Ishikawa (cell line): ENCODE measurements at regions not wholly inside any gene's neighbourhood (a gene's known extent, or its start where the extent isn't known, plus 50 kb on each side); places are given as distances from the start of the nearest gene placed in this dataset.

ENCODE experiments used
- CEBPB ChIP-seq: IDR thresholded peaks from 2 replicates; pipeline ENCODE4 v1.6.1; 2012
- CREB1 ChIP-seq: IDR thresholded peaks from 2 replicates; pipeline ENCODE4 v1.6.1; 2012; ENCODE audit warnings: low read depth
- EGR1 ChIP-seq: IDR thresholded peaks from 2 replicates; pipeline ENCODE4 v1.6.1; 2012
- EP300 ChIP-seq: IDR thresholded peaks from 2 replicates; pipeline ENCODE4 v1.6.1; 2012; ENCODE audit warnings: borderline replicate concordance
- FOXM1 ChIP-seq: IDR thresholded peaks from 2 replicates; pipeline ENCODE4 v1.6.1; 2012; ENCODE audit warnings: low read depth, borderline replicate concordance
- NFIC ChIP-seq: IDR thresholded peaks from 2 replicates; pipeline ENCODE4 v1.6.1; 2012
- RAD21 ChIP-seq: IDR thresholded peaks from 2 replicates; pipeline ENCODE4 v1.6.1; 2012; ENCODE audit warnings: low read depth
- TAF1 ChIP-seq: IDR thresholded peaks from 2 replicates; pipeline ENCODE4 v1.6.1; 2012; ENCODE audit warnings: low read depth, mild to moderate bottlenecking
- TCF12 ChIP-seq: IDR thresholded peaks from 2 replicates; pipeline ENCODE4 v1.6.1; 2012; ENCODE audit warnings: low read depth
- TEAD4 ChIP-seq: IDR thresholded peaks from 2 replicates; pipeline ENCODE4 v1.6.1; 2012
- YY1 ChIP-seq: IDR thresholded peaks from 2 replicates; pipeline ENCODE4 v1.6.1; 2012; ENCODE audit warnings: low read depth
- ZBTB7A ChIP-seq: IDR thresholded peaks from 2 replicates; pipeline ENCODE4 v1.6.1; 2012; ENCODE audit warnings: low read depth
- TF ChIP-seq, protein P1 (sequence below): IDR thresholded peaks from 2 replicates; pipeline ENCODE4 v1.6.1; 2012; ENCODE audit warnings: low read depth, mild to moderate bottlenecking
- TF ChIP-seq, protein P2 (sequence below): IDR thresholded peaks from 2 replicates; pipeline ENCODE4 v1.6.1; 2012
- TF ChIP-seq, protein P3 (sequence below): IDR thresholded peaks from 2 replicates; pipeline ENCODE4 v1.6.1; 2012

DNA sequence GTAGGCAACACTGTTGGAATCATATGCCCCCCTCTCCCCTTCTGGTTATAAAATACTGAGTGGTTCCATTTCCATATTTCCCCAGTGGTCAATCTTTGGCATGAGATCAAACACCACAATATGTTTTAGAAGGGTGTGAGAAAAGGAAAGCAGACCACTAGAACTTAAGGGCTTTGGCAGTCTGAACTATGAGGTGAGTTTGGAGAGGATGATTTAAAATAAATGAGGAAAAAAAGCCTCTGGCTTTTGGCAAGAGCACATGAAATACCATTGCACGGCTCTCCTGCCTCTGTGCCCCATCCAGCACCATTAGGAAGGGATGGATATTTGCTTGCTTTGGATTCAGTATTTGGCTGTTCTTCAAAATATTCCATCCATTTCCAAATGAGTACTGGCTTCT, 339.5 kb upstream of the C1orf87 start:
- TF ChIP-seq RAD21, result no peak
- no peak for TF ChIP-seq TAF1
- TF ChIP-seq NFIC, result no peak
- TF ChIP-seq, protein P1, sequence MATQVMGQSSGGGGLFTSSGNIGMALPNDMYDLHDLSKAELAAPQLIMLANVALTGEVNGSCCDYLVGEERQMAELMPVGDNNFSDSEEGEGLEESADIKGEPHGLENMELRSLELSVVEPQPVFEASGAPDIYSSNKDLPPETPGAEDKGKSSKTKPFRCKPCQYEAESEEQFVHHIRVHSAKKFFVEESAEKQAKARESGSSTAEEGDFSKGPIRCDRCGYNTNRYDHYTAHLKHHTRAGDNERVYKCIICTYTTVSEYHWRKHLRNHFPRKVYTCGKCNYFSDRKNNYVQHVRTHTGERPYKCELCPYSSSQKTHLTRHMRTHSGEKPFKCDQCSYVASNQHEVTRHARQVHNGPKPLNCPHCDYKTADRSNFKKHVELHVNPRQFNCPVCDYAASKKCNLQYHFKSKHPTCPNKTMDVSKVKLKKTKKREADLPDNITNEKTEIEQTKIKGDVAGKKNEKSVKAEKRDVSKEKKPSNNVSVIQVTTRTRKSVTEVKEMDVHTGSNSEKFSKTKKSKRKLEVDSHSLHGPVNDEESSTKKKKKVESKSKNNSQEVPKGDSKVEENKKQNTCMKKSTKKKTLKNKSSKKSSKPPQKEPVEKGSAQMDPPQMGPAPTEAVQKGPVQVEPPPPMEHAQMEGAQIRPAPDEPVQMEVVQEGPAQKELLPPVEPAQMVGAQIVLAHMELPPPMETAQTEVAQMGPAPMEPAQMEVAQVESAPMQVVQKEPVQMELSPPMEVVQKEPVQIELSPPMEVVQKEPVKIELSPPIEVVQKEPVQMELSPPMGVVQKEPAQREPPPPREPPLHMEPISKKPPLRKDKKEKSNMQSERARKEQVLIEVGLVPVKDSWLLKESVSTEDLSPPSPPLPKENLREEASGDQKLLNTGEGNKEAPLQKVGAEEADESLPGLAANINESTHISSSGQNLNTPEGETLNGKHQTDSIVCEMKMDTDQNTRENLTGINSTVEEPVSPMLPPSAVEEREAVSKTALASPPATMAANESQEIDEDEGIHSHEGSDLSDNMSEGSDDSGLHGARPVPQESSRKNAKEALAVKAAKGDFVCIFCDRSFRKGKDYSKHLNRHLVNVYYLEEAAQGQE, result no peak
- no peak for TF ChIP-seq FOXM1
- TF ChIP-seq, protein P2, sequence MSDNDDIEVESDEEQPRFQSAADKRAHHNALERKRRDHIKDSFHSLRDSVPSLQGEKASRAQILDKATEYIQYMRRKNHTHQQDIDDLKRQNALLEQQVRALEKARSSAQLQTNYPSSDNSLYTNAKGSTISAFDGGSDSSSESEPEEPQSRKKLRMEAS, result no peak
- TF ChIP-seq ZBTB7A, result no peak
- TF ChIP-seq CEBPB, result no peak
- TF ChIP-seq EGR1, result no peak
- TF ChIP-seq CREB1, result no peak
- TF ChIP-seq, protein P3, sequence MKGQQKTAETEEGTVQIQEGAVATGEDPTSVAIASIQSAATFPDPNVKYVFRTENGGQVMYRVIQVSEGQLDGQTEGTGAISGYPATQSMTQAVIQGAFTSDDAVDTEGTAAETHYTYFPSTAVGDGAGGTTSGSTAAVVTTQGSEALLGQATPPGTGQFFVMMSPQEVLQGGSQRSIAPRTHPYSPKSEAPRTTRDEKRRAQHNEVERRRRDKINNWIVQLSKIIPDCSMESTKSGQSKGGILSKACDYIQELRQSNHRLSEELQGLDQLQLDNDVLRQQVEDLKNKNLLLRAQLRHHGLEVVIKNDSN, result no peak
- no peak for TF ChIP-seq YY1
- no peak for TF ChIP-seq TCF12
- TF ChIP-seq TEAD4, result no peak
- TF ChIP-seq EP300, result no peak

DNA sequence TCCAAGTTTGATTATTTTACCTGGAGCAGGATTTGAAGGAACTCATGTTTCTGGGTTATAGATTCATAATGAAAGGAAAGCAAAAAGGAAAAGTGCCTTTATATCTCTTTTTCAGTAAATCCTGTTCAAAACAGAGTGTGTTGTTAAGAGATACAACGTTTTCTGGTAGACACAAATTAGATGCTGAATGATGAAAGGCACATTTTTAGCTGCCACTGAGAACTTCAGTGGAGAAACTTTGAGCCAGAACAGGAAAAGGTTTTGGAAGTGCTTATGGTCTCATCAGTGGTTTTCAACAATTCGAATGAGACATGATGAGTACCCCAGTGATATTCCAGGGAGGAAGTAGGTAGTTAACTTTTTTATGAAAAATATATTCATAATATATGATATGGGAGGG, 338.0 kb upstream of the C1orf87 start:
- TF ChIP-seq FOXM1 (no peak), YY1 (no peak), EP300 (no peak), RAD21 (no peak), ZBTB7A (no peak), CEBPB (no peak)
- TF ChIP-seq, protein P1, result no peak
- TF ChIP-seq, protein P2, result no peak
- TF ChIP-seq, protein P3, result no peak

DNA sequence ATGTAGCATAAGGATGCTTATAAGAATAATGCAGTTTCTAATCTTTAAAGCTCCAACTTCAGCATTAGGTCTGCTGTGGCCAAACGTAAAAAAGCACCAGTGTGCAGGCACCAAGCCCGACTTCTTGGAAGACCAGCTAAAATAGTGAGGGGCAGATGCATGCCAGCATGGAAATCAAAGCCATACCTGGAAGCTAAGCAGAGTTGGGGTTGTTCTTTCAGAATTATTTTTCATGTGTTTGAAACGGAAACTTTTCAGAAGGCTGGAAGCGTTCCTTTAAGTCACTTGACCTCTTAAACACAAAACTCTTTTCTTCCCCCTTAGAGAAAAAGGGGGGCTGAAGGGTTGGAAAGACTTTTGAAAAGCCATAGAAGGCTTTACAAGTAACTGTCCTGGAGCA, 329.2 kb upstream of the C1orf87 start:
- no peak for TF ChIP-seq ZBTB7A
- no peak for TF ChIP-seq YY1

DNA sequence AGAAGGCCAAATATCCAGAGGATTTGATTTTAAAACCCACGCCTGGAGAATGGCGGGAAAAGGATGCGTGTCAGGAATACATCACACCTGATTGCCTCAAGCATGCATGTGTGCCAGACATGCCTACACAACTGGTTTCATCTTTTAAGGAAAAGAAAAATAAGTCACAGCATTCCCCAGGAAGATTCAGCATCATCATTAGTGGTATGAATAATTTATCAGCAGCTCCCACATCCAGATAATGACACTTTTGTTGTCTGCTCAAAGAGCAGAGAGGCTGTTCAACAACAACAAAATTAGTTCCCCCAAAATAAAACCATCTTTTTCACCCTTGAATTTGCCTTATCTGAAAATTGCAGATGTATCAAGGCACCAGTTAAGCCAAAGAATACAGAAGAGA, 328.6 kb upstream of the C1orf87 start:
- TF ChIP-seq CREB1 (no peak), FOXM1 (no peak), ZBTB7A (no peak), TAF1 (no peak), RAD21 (no peak)
- TF ChIP-seq, protein P1, result no peak

DNA sequence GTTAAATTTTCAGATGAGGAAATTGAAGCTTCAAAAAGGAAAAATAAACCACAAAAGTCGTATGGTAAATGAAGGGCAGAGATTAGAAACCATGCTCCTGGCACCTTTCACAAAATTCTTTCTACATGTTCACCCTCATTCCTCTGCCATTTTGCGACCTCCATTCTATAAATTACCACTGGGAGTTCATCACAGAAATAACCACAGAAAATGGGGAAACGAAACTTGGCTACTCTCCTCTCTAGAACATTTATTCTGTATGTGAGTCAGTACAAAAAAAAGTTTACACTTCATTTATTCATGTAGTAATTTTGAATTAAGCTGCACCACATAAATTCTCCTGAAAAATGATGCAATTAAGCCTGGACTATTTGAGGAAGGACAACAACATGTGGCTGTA, 320.9 kb upstream of the C1orf87 start:
- TF ChIP-seq FOXM1, result no peak
- TF ChIP-seq, protein P2, result no peak
- TF ChIP-seq CEBPB, result no peak
- TF ChIP-seq NFIC, result no peak
- no peak for TF ChIP-seq TEAD4
- no peak for TF ChIP-seq YY1
- no peak for TF ChIP-seq EP300
- no peak for TF ChIP-seq RAD21
- TF ChIP-seq, protein P3, result no peak
- TF ChIP-seq, protein P1, result no peak
- TF ChIP-seq TAF1, result no peak
- TF ChIP-seq CREB1, result no peak
- no peak for TF ChIP-seq ZBTB7A
- TF ChIP-seq EGR1, result no peak
- TF ChIP-seq TCF12, result no peak
